Epithelial cell of proximal tubule (primary cell): ENCODE measurements at regions not wholly inside any gene's neighbourhood (a gene's known extent, or its start where the extent isn't known, plus 50 kb on each side); places are given as distances from the start of the nearest gene placed in this dataset.

Experiments used
- DNase-seq: peaks from one replicate; pipeline ENCODE4 v3.0.0-alpha.2; 2011; ENCODE audit warnings: low read depth
- H3K4me3 ChIP-seq: 2 replicates; pipeline ENCODE4 v1.5.1; 2011; ENCODE audit warnings: low read depth, mild to moderate bottlenecking, low read length
- CTCF ChIP-seq: conservative IDR thresholded peaks from 2 replicates; pipeline ENCODE4 v1.5.1; 2012; ENCODE audit warnings: low read depth, mild to moderate bottlenecking, low read length

- H3K4me3 ChIP-seq = no peak overlapping the region
- DNase-seq = no peak
- TF ChIP-seq CTCF = no peak
Observed at GRCh38 chr2:38494394-38494793, 108.3 kb downstream of the HNRNPLL start.

GRCh38 chr2:38492042-38492615 lies 110.6 kb downstream of the HNRNPLL start:
- TF ChIP-seq CTCF = no peak
- H3K4me3 ChIP-seq = no peak overlapping the region
- DNase-seq = no peak

GRCh38 chr2:38491436-38491835 lies 111.3 kb downstream of the HNRNPLL start:
- H3K4me3 ChIP-seq = no peak overlapping the region
- DNase-seq = no peak
- TF ChIP-seq CTCF = no peak

GRCh38 chr2:38489846-38490245 lies 112.8 kb upstream of the ATL2 start:
- H3K4me3 ChIP-seq = no peak overlapping the region
- DNase-seq = no peak
- no peak for TF ChIP-seq CTCF

GRCh38 chr2:38487852-38488251 lies 110.8 kb upstream of the ATL2 start:
- no peak for DNase-seq
- TF ChIP-seq CTCF = no peak
- no peak overlapping the region for H3K4me3 ChIP-seq

- DNase-seq = no peak
- no peak overlapping the region for H3K4me3 ChIP-seq
- no peak for TF ChIP-seq CTCF
Observed at GRCh38 chr2:38486213-38487026, 109.3 kb upstream of the ATL2 start.

GRCh38 chr2:38485734-38486133 lies 108.7 kb upstream of the ATL2 start:
- no peak for TF ChIP-seq CTCF
- DNase-seq = no peak
- no peak overlapping the region for H3K4me3 ChIP-seq
